ENCODE measurements at regions not wholly inside any gene's neighbourhood (a gene's known extent, or its start where the extent isn't known, plus 50 kb on each side); places are given as distances from the start of the nearest gene placed in this dataset.

GRCh38 chr5:100424787-100425186 is 110.4 kb upstream of the FAM174A start:
- Histone ChIP-seq H3K36me3 (replicated peaks in 1 of 2; ENCODE audit: control insufficient read depth in 1 of 2, insufficient read depth in 2 of 2, low read length in 2 of 2) (no peaks in the 10 kb centered on the region), H3K9me3 (replicated peaks in 1 of 2; ENCODE audit: control insufficient read depth in 1 of 2, insufficient read depth in 1 of 2, low read length in 2 of 2) (peaks cover 18 to 20% of the 10 kb centered on the region in 2 donors), H3K4me1 (ENCODE audit: control insufficient read depth in 1 of 2, insufficient read depth in 2 of 2, low read length in 2 of 2) (no peaks in the 10 kb centered on the region), H4K20me1 (ENCODE audit: insufficient read depth, low read length) (no peaks in the 10 kb centered on the region), H3K9ac (ENCODE audit: insufficient read depth, low read length, poor library complexity, severe bottlenecking) (no peak overlapping the region), H2AFZ (ENCODE audit: insufficient read depth, low read depth, low read length, poor library complexity, severe bottlenecking) (no peak overlapping the region), H3K27ac (ENCODE audit: low read depth in 1 of 2, low read length in 2 of 2) (no peak overlapping the region), H3K79me2 (ENCODE audit: insufficient read depth, low read length) (no peaks in the 10 kb centered on the region), H3K4me3 (replicated peaks in 1 of 3; ENCODE audit: low read depth in 2 of 3, low read length in 3 of 3) (no peak overlapping the region), H3K4me2 (replicated peaks; ENCODE audit: extremely low read depth, low read length, poor library complexity, severe bottlenecking) (no peak overlapping the region), H3K27me3 (ENCODE audit: control insufficient read depth in 2 of 2, insufficient read depth in 2 of 2, low read length in 2 of 2) (no peaks in the 10 kb centered on the region)
- Mint-ChIP-seq H3K27ac (no peak overlapping the region), H3K9me3 (peaks cover 7 to 17% (median 14%) of the 10 kb centered on the region in 7 donors), H3K36me3 (no peaks in the 10 kb centered on the region), H3K27me3 (ENCODE audit: low read depth in 3 of 3) (peaks cover 0 to 3% (median 2%) of the 10 kb centered on the region in 3 donors), H3K4me1 (no peaks in the 10 kb centered on the region), H3K4me3 (no peak overlapping the region)
- no peak for DNase-seq
- no peak for TF ChIP-seq CTCF (IDR thresholded peaks at IDR 0.05)
- intact Hi-C loops (cut with micrococcal nuclease), result no loop called here
- WGBS (ENCODE audit: insufficient coverage), result 86% methylated on average over 2 of the region's 4 CpGs

- H3K9me3 Mint-ChIP-seq, result peaks cover 7 to 17% (median 14%) of the 10 kb centered on the region in 7 donors
- H3K4me1 Mint-ChIP-seq, result no peaks in the 10 kb centered on the region
- H2AFZ ChIP-seq (ENCODE audit: insufficient read depth, low read depth, low read length, poor library complexity, severe bottlenecking), result no peak overlapping the region
- no peak for DNase-seq
- no peak overlapping the region for H3K9ac ChIP-seq (ENCODE audit: insufficient read depth, low read length, poor library complexity, severe bottlenecking)
- no peak overlapping the region for H3K27ac Mint-ChIP-seq
- no peaks in the 10 kb centered on the region for H3K36me3 ChIP-seq (replicated peaks in 1 of 2; ENCODE audit: control insufficient read depth in 1 of 2, insufficient read depth in 2 of 2, low read length in 2 of 2)
- H3K4me2 ChIP-seq (replicated peaks; ENCODE audit: extremely low read depth, low read length, poor library complexity, severe bottlenecking), result no peak overlapping the region
- no peak overlapping the region for H3K4me3 Mint-ChIP-seq
- H3K9me3 ChIP-seq (replicated peaks in 1 of 2; ENCODE audit: control insufficient read depth in 1 of 2, insufficient read depth in 1 of 2, low read length in 2 of 2), result peaks cover 18 to 20% of the 10 kb centered on the region in 2 donors
- no peaks in the 10 kb centered on the region for H3K79me2 ChIP-seq (ENCODE audit: insufficient read depth, low read length)
- peaks cover 0 to 3% (median 2%) of the 10 kb centered on the region in 3 donors for H3K27me3 Mint-ChIP-seq (ENCODE audit: low read depth in 3 of 3)
- TF ChIP-seq CTCF (IDR thresholded peaks at IDR 0.05), result no peak
- H3K36me3 Mint-ChIP-seq, result no peaks in the 10 kb centered on the region
- H3K4me3 ChIP-seq (replicated peaks in 1 of 3; ENCODE audit: low read depth in 2 of 3, low read length in 3 of 3), result no peak overlapping the region
- no peaks in the 10 kb centered on the region for H3K4me1 ChIP-seq (ENCODE audit: control insufficient read depth in 1 of 2, insufficient read depth in 2 of 2, low read length in 2 of 2)
- H3K27ac ChIP-seq (ENCODE audit: low read depth in 1 of 2, low read length in 2 of 2), result no peak overlapping the region
- intact Hi-C loops (cut with micrococcal nuclease), result no loop called here
- WGBS (ENCODE audit: insufficient coverage), result no CpG with 5 or more reads among the region's 4 CpGs
- no peaks in the 10 kb centered on the region for H3K27me3 ChIP-seq (ENCODE audit: control insufficient read depth in 2 of 2, insufficient read depth in 2 of 2, low read length in 2 of 2)
- H4K20me1 ChIP-seq (ENCODE audit: insufficient read depth, low read length), result no peaks in the 10 kb centered on the region
These were observed 111.2 kb upstream of the FAM174A start for GRCh38 chr5:100424017-100424416.
